Endodermal cell (in vitro differentiated cells): ENCODE measurements at regions not wholly inside any gene's neighbourhood (a gene's known extent, or its start where the extent isn't known, plus 50 kb on each side); places are given as distances from the start of the nearest gene placed in this dataset.

Experiments used
- DNase-seq: peaks from one replicate; pipeline ENCODE4 v3.0.0-alpha.2; 2017
- H3K27ac ChIP-seq: 2 replicates; pipeline ENCODE4 v1.5.1; 2013; ENCODE audit warnings: mild to moderate bottlenecking, low read depth, low read length, moderate library complexity
- H3K27me3 ChIP-seq: 2 replicates; pipeline ENCODE4 v1.6.1; 2013; ENCODE audit warnings: mild to moderate bottlenecking, low read length, moderate library complexity; ENCODE audit not compliant: insufficient read depth, control insufficient read depth, poor library complexity, severe bottlenecking
- H3K36me3 ChIP-seq: 2 replicates; pipeline ENCODE4 v1.7.0; 2013; ENCODE audit warnings: mild to moderate bottlenecking, low read length, moderate library complexity; ENCODE audit not compliant: control insufficient read depth, insufficient read depth
- H3K4me1 ChIP-seq: one replicate; pipeline ENCODE4 v1.7.0; 2013; ENCODE audit warnings: low read length; ENCODE audit not compliant: control insufficient read depth, insufficient read depth
- H3K4me3 ChIP-seq: 2 replicates; pipeline ENCODE4 v1.5.1; 2013; ENCODE audit warnings: mild to moderate bottlenecking, low read length, moderate library complexity
- H3K9ac ChIP-seq: 2 replicates; pipeline ENCODE4 v1.6.1; 2013; ENCODE audit warnings: mild to moderate bottlenecking, low read length, moderate library complexity; ENCODE audit not compliant: poor library complexity, severe bottlenecking; ENCODE audit errors: extremely low read depth
- H3K9me3 ChIP-seq: 2 replicates; pipeline ENCODE4 v1.6.1; 2013; ENCODE audit warnings: mild to moderate bottlenecking, low read length, moderate library complexity; ENCODE audit not compliant: control insufficient read depth
- H3K27ac Mint-ChIP-seq: 2 replicates; pipeline ENCODE4 v1.8.0; 2020; ENCODE audit warnings: mixed read lengths
- H3K27me3 Mint-ChIP-seq: 2 replicates; pipeline ENCODE4 v1.8.0; 2021; ENCODE audit warnings: mild to moderate bottlenecking, mixed read lengths; ENCODE audit not compliant: insufficient read depth
- H3K36me3 Mint-ChIP-seq: 2 replicates; pipeline ENCODE4 v1.8.0; 2020; ENCODE audit warnings: low read depth, mixed read lengths
- H3K4me1 Mint-ChIP-seq: 2 replicates; pipeline ENCODE4 v1.8.0; 2020; ENCODE audit warnings: mixed read lengths
- H3K4me3 Mint-ChIP-seq: 2 replicates; pipeline ENCODE4 v1.8.0; 2020; ENCODE audit warnings: mild to moderate bottlenecking, moderate library complexity, mixed read lengths
- H3K9me3 Mint-ChIP-seq: 2 replicates; pipeline ENCODE4 v1.8.0; 2020; ENCODE audit warnings: mild to moderate bottlenecking, mixed read lengths
- CTCF ChIP-seq: fragments of 200-600 bp; sonication (generic); conservative IDR thresholded peaks from 2 replicates; pipeline ENCODE4 v1.5.0; 2021; ENCODE audit warnings: antibody characterized with exemption, mild to moderate bottlenecking
- WGBS, 2 experiments: methylation state at CpG; one replicate each; pipeline versions ENCODE4 v1.1.5 to v1.1.7; 2013; ENCODE audit warnings: missing lambda C conversion rate in 2 of 2, mixed read lengths in 1 of 2; ENCODE audit not compliant: insufficient coverage in 1 of 2, insufficient read length in 1 of 2; 5-methylcytosine and 5-hydroxymethylcytosine counted together

- no peak overlapping the region for H3K27ac ChIP-seq
- Mint-ChIP-seq H3K4me3 (no peak overlapping the region), H3K27ac (no peak overlapping the region), H3K4me1 (peaks cover 12% of the 10 kb centered on the region), H3K36me3 (no peaks in the 10 kb centered on the region), H3K9me3 (no peaks in the 10 kb centered on the region), H3K27me3 (peaks cover 21% of the 10 kb centered on the region)
- H3K36me3 ChIP-seq, result no peaks in the 10 kb centered on the region
- no peak overlapping the region for H3K9ac ChIP-seq
- 58 to 60% methylated on average over 8 to 34 of the region's 36 CpGs for WGBS, 2 experiments
- no peaks in the 10 kb centered on the region for H3K4me1 ChIP-seq
- H3K9me3 ChIP-seq, result no peaks in the 10 kb centered on the region
- H3K4me3 ChIP-seq, result no peak overlapping the region
- no peak for TF ChIP-seq CTCF
- H3K27me3 ChIP-seq, result peaks cover 53% of the 10 kb centered on the region
- peak; percentile 80 for DNase-seq
Measured at GRCh38 chr7:25860275-25861163, 291.5 kb upstream of the NFE2L3 start.

DNA sequence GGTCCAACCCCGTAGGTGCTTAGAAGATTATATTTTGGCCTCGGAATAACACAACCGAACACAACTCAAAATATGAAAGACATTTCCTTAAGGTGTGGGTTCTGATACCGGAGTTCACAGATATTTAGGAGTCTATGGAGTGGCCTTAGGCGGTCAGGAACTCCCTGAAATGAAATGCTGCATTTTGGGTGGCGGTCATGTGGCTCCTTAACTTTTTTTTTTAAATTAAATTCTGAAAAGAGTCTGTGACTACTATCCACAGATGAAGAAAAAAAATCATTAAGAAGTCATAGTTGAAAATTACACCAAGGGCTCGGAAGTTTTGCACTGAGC lies 290.9 kb upstream of the NFE2L3 start:
- no peaks in the 10 kb centered on the region for H3K4me1 ChIP-seq
- DNase-seq, result no peak
- H3K27ac Mint-ChIP-seq, result no peak overlapping the region
- no peak for TF ChIP-seq CTCF
- peaks cover 53% of the 10 kb centered on the region for H3K27me3 ChIP-seq
- H3K9ac ChIP-seq, result peak overlapping the region; percentile 16
- no peaks in the 10 kb centered on the region for H3K36me3 ChIP-seq
- H3K36me3 Mint-ChIP-seq, result no peaks in the 10 kb centered on the region
- no peak overlapping the region for H3K4me3 Mint-ChIP-seq
- WGBS, 2 experiments, result 72 to 79% methylated on average over 6 to 7 of the region's 7 CpGs
- H3K4me1 Mint-ChIP-seq, result peaks cover 12% of the 10 kb centered on the region
- H3K27me3 Mint-ChIP-seq, result peaks cover 25% of the 10 kb centered on the region
- H3K9me3 ChIP-seq, result no peaks in the 10 kb centered on the region
- peak overlapping the region; percentile 79 for H3K4me3 ChIP-seq
- no peaks in the 10 kb centered on the region for H3K9me3 Mint-ChIP-seq
- H3K27ac ChIP-seq, result no peak overlapping the region

GRCh38 chr7:25861601-25862260 lies 290.3 kb upstream of the NFE2L3 start:
- Histone ChIP-seq H3K4me3 (peak overlapping the region; percentile 79), H3K9me3 (no peaks in the 10 kb centered on the region), H3K36me3 (no peaks in the 10 kb centered on the region), H3K27me3 (peaks cover 53% of the 10 kb centered on the region), H3K27ac (no peak overlapping the region), H3K9ac (peak overlapping the region; percentile 16), H3K4me1 (no peaks in the 10 kb centered on the region)
- Mint-ChIP-seq H3K4me1 (peaks cover 12% of the 10 kb centered on the region), H3K27ac (no peak overlapping the region), H3K27me3 (peaks cover 30% of the 10 kb centered on the region), H3K36me3 (no peaks in the 10 kb centered on the region), H3K9me3 (no peaks in the 10 kb centered on the region), H3K4me3 (no peak overlapping the region)
- TF ChIP-seq CTCF, result no peak
- WGBS, 2 experiments, result 12 to 16% methylated on average over 8 to 14 of the region's 15 CpGs
- DNase-seq, result no peak
